SK-N-SH treated with all-trans-retinoic acid at 6 μM for 48 hours (cell line): ENCODE measurements at regions not wholly inside any gene's neighbourhood (a gene's known extent, or its start where the extent isn't known, plus 50 kb on each side); places are given as distances from the start of the nearest gene placed in this dataset.

Experiments used
- OSR1 ChIP-seq: fragments of 250-450 bp; sonication (Bioruptor Pico); IDR thresholded peaks from 2 replicates; pipeline ENCODE4 v1.8.0; 2022; ENCODE audit warnings: moderate library complexity, mild to moderate bottlenecking, inconsistent platforms
- RARB ChIP-seq: fragments of 250-450 bp; sonication (Bioruptor Pico); IDR thresholded peaks from 2 replicates; pipeline ENCODE4 v1.8.0; 2021; ENCODE audit warnings: mild to moderate bottlenecking, moderate library complexity
- TSHZ2 ChIP-seq: fragments of 250-450 bp; sonication (Bioruptor Pico); IDR thresholded peaks from 2 replicates; pipeline ENCODE4 v1.5.0; 2020; ENCODE audit warnings: mild to moderate bottlenecking, moderate library complexity
- ZNF70 ChIP-seq: fragments of 450-650 bp; formaldehyde crosslinking; IDR thresholded peaks from 2 replicates; pipeline ENCODE4 v1.5.0; 2020; ENCODE audit warnings: mild to moderate bottlenecking, moderate library complexity

DNA sequence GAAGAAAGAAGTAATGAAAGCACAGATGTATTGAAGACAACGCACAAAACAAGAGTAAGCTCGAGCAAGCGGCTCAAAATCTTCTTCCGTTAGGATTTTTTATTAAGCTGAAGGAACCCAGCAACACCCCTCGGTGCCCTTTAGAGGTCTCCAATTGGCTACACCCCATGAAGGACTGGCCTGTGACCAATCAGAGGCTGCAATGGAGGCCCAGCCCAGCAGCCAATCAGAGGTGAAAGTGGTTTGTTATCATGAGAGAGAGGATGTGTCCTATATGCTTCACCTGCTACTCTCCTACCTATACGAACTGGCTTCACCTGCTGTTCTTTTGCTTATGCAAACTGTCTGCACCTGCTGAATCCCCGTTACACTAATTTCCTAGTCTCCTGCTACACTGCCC is 358.8 kb downstream of the C12orf50 start:
- TF ChIP-seq ZNF70 (CRISPR knock-in tag) = no peak
- TF ChIP-seq TSHZ2 (CRISPR knock-in tag) = no peak
- no peak for TF ChIP-seq OSR1 (CRISPR knock-in tag)
- no peak for TF ChIP-seq RARB (CRISPR knock-in tag)
